HG03439 (cell line): ENCODE measurements at regions not wholly inside any gene's neighbourhood (a gene's known extent, or its start where the extent isn't known, plus 50 kb on each side); places are given as distances from the start of the nearest gene placed in this dataset.

Experiments used
- ATAC-seq: cut with Tn5 transposase; IDR thresholded peaks from one replicate; pipeline ENCODE4 v1.9.1; 2021; ENCODE audit warnings: mild to moderate bottlenecking, moderate library complexity; ENCODE audit not compliant: unreplicated experiment

DNA sequence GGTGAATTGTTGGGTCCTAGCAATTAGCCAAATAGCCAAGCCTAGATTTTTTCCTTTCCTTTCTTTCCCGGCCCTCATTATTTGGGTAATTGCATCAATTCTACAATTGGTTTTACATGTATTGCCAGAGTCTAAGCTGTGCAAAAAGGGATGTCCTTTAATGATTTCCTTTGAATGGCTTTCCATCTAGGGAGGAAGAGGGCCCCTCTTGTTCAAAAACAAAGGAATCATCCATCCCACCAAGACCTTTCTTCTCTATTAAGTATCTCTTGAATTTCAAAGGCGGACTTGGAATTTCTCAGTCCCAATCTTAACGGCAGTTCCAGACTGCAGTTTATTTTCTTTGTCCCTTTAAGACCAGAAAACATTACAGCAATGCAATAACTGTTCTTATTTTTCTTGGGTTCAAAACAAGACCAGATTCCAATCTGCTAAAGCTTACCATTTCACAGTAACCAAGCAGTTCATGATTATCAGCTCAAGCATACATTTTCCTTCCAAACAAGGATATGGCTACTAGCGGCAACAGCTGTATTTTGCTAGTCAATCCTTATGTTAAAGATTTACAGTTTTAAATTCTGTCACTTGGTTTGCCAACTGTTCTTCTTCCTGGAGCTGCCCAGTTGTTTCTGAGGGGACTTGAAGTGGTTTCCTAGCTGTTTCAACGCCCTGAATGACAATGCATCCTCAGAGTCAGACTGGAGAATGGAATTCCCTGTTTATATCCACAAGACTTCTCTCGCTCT is 91.4 kb upstream of the LRIG1 start:
- ATAC-seq = no peak

DNA sequence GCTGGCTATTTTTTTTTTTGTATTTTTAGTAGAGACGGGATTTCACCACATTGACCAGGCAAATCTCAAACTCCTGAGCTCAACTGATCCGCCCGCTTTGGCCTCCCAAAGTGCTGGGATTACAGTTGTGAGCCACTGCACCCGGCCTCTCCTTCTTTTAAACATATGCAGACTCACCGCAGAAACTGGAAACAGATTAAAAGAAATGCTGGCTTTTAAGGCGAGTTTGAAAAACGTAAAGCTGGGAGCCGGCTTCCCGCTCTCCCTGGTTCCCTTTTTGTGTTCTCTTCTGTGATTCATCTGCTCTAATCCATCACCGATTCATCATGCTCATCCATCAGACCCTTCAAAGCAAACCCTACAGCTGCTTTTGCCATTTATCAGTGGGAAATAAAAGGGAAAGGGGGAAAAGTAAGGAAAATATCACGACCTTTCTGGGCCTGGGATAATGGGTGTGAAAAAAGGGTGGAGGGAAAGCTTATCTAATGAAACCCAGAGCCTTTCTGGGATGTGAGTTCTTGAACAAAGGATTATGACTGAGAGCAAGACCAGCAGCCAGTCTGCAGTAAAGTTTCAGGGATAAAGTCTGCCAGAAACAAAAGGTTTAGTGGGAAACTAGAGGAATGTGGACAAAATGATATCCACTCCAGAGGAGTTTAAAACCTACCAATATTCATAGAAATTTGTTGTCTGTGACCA is 92.3 kb upstream of the LRIG1 start:
- ATAC-seq = no peak

DNA sequence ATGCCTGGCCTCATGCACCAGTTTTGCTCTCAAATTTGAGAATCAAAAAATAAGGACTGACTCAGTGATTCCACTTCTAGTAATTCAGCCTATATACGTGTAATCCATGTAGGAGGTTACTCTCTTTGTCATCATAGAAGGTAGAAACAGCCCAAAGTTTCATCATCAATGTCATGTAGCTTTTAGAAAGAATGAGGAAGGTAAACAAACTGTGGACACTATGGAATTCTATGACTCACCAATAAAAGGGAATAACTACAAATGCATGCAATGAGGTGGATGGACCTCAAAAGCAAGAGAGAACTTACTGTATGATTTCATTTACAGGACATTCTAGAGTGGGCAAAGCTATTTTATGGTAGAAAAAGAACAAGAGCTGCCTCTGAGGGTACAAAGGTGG is 93.2 kb upstream of the LRIG1 start:
- ATAC-seq = no peak

DNA sequence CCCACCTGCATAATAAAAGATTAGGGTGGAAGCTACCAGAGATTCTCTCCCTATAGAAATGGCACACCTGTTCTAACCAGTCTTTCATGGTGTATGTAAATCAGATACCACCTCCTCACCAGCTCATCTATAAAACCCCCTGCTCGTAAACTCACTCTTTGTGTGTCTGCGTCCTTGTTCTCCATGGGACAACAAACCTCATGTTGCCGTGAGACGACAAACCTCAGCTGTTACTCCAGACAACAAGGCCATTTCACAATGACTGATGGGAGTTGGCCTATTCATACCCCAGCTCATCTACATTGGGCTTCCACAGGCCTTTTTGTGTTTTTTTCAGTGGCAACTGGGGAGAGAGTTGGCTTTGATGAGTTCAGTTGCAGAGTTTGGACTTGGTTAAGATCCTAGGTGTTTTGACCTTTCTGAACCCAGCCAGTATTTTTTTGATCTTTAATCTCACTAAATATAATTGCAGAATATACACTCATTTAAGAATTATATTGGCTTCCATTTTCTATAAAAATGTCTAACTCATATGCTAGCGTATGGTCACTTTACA is 96.6 kb upstream of the LRIG1 start:
- ATAC-seq = no peak

DNA sequence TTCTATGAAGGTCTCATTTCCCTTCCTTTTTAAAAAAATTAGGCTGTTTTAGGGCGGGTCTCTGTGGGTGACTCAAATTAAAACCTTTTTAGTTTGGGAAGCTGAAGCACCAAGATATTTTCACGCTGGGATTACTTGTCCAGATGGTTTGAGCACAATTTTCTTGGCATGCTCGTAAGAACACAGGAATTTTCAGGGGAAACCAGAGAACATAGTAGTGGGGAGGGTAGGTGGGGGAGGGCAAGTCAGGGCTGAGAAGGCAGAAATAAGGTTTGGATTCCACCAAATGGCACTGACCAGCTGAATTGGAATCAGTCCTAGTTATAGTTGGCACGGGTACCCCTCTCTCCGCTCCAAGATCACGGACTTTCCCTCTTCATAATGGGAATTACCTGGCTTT is 97.3 kb upstream of the LRIG1 start:
- no peak for ATAC-seq

DNA sequence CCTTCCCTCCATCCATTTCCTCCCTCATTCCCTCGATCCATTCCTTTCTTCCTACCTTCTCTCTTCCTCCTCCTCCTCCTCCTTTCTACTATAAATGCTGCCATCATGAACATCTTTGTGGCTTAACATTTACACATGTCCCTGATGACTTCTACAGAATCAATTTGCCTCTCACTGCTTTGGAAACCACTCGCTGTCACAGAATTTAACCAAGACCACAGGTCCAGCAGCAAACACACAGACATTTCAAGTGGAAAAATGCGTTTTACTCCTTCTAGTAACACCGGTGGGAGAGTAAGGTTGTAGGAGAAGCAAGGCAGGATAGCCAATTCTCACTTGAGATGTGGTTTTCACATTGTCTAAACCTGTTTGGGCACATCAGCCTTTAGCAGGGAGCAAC is 101.4 kb upstream of the LRIG1 start:
- ATAC-seq = no peak

DNA sequence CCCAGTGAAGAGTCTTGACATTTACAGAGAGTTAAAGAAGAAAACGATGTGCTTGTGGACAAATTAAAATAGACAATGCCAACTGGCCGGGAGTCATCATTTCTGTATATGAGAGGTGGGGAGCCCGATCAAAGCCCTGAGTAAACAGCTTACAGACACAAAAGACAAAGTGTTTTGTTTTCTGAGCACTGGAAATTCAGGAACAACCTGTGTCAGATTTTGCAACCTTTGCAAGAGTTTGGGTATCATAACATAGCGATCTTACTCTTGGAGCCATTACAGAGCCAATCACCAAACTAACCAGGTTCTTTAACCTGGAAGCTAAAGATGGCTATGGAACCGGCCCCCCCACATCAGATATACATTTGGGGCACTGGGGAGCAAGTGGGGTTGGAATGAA is 101.9 kb upstream of the LRIG1 start:
- ATAC-seq = no peak

DNA sequence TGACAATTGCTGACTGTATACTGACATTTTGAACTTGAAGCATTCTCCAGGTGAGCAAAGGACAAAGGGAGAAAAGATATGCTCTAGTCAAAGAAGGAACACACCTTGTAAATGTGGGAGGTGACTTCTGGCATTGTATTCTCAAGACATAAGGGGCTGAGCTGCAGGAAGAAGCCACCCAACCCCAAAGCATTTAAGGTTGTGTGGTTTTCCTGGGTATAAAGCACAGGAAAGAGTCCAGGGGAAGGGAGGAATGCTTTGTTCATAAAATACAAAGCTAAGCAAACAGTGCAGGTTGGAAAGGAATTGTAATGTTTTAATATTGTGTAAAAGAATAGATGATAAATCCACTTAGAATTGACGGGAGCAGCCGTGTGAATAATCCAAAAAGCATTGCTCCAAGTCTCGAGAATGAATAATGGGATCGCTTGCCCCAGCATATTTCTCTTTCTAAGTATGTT is 102.4 kb upstream of the LRIG1 start:
- ATAC-seq = no peak

DNA sequence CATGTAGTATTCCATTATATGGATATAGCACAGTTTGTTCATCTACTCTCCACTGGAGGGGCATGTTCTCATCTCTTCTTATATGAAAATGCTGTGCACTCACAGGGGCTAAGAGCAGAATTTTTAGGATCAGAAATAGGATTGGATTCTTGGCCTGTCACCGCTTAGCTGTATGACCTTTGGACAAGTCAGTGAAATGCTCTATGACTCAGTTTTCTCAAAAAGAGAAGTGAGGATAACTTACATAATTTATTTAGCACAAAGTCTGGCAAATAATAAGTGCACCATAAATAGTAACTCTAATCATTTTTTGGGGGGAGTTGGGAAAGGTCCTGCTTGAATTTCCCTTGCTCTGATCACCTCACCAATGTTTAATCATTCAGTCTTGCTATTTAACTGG is 103.7 kb upstream of the LRIG1 start:
- ATAC-seq = no peak

DNA sequence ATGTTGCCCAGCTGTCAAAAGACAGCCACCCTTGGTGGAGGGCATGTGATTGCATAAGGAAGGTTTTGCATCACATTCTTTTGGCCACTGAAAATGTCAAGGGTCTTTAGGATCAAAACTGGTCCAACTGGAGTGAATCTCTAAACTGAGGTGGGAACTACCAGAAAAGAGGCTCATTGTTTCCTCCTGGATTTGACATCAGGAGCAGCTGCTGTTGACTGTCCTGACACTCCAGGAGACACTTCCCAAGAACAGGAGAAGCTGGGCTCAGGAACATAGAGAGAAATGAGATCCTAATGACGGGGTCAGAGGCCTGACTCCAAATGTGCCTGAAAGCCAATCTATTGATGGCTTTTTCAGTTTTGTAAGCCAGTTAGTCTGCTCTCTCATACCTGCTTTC is 105.3 kb upstream of the LRIG1 start:
- ATAC-seq = no peak

DNA sequence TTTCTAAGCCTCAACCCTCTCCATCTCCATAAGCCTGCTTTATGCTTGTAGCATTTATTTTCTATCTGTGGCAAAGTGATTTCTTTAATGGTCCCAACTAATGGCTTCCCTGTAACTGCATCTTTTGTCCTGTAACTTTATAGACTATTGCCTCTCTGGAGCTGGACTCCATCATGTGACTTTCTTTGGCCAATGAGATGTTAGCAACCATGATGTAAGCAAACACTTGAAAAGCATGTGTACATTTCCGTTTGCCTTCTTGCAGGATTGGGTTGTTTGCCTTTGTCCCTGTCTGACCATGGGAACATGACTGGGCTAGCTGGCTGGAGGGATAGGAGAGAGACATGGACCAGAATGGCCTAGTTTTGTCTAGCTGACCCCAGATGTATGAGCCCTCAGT is 106.0 kb upstream of the LRIG1 start:
- ATAC-seq = no peak

DNA sequence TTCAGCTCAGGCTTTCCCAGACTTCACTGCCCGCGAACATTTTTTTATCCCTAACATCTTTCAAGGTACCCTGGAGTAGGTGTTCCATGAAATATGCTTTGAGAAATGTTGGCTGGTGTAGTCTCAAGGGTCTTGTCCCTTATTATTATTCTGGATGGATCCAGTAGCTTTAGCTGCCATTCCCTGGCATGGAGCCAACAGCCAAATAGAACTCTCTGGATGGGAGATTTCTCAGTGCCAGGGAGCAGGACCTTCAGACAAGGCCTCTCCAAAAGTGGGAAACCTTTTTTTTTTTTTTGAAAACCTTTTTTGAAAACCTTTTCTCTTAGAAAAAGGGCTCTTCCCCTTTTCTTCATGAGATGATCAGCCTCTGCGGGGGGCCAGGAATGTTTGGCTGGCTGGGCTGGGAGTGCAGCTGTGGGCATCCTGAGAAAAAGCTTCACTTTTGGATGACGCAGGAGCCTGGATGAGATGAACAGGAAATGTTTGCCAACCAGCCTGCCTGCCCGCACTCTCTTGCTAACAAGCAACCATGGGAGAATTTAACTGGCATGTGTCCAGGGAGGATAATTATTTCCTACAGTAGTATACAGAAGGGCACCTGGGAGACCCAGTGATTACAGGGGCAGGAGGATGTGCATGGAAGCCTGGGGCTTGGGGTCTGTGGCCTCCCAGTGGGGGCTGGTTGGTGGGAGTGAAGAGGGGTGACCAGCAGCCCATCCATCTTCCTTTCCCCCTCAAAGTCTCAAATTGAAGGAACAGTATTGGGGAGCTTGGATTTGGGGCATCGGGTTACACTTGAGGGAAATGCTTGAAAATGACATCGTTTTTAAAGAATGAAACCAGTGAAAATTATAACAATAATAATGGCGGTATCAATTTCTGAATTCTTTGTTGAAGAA is 109.1 kb upstream of the LRIG1 start:
- no peak for ATAC-seq

DNA sequence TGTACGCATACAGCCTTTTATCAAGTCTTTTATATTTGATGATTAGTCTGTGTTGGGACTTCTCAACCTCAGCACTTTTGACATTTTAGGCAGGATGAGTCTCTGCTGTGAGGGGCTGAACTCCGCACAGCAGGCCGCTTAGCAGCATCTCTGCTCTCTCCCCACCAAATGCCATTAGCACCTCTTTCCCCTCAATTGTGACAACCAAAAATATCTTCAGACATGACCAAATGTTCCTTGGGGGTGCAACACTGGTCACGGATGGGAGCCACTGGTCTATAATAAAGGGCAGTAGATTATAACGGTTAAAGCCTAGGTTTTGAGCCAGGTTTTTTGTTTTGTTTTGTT is 109.7 kb upstream of the LRIG1 start:
- no peak for ATAC-seq

DNA sequence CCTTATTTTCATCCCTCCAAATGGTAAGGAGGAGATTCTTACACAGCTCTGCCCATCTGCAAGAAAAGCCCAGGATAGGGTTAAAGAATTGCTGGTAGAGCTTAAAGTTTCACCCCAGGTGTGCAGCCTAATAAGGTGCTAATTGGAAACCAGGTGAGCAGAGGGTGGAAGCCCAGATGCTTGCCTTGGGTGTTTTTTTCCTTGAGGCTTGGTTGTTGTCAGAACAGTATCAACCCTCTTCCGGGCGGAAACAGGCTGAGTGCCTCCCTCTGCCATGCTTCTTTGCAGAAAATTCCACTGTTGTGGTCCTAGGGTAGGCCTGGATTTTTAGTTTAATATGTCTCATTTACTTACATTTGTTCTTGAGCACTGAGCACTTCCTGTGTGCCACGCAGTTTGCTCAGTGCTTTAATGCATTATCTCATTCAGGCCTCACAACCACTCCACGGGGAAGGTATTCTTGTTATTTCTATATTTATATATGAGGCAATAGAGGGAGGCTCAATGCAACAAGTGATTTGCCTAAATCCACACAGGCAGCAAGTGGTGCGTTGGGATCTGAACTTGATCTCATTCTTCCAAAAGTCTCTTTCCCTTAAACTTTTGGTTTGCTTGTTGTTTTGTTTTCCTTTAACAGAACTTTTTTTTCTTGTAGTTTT is 115.0 kb upstream of the LRIG1 start:
- ATAC-seq = no peak

DNA sequence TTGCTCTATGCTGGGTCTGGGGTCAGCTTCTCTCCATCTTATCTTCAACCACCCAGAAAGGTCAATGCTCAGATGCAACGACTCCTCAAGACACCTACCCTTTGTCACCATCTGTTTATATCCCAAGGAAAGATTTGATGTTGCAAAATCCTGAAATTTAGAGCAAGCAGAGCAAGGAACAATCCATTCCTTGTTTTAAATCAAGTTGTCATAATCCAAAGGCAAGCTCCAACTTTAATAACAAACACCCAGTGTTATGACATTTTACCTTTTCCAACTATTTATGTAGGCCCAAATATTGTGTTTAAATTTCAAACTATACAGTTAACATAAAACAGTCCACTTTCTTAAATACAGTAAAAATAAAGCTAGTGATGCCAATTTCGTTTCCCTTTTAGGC is 116.5 kb upstream of the LRIG1 start:
- ATAC-seq = no peak

DNA sequence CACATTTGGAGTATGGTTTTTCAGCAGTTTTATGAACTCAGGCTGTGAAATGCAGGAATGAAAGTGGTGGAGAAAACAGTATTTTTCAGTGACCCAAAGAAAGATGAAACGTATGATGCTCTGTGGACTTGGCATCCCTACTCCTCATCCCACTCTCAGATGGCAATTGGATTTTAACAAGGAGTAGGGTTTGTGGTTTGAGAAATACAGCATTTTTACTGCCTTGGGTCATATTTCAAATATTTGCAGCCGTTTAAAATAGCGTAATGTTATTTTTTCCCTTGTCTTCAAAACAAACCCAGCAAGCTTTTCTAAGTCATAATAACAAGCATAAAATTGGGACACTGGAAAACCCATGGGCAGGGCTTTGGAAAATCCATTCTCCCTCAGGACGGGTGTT is 117.2 kb upstream of the LRIG1 start:
- no peak for ATAC-seq

DNA sequence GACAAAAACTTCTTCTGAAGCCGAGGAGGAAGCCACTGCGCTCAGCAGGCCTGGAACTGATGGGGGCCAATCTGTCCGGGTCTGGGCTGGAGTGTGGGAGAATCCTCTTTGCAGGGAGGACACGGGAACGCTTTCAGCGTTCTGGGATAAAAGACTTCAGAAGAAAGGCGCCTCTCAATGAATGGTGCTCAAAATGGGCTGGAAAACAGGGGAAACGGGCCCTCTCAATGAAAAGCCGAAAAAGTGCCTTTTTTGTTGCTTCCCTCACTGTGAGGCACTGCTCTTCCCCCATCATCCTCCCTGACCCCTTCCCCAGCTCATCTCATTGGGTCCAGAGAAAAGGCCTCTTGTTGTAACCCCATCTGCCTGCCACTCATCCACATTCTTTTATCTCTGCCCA is 119.5 kb upstream of the LRIG1 start:
- ATAC-seq = no peak

DNA sequence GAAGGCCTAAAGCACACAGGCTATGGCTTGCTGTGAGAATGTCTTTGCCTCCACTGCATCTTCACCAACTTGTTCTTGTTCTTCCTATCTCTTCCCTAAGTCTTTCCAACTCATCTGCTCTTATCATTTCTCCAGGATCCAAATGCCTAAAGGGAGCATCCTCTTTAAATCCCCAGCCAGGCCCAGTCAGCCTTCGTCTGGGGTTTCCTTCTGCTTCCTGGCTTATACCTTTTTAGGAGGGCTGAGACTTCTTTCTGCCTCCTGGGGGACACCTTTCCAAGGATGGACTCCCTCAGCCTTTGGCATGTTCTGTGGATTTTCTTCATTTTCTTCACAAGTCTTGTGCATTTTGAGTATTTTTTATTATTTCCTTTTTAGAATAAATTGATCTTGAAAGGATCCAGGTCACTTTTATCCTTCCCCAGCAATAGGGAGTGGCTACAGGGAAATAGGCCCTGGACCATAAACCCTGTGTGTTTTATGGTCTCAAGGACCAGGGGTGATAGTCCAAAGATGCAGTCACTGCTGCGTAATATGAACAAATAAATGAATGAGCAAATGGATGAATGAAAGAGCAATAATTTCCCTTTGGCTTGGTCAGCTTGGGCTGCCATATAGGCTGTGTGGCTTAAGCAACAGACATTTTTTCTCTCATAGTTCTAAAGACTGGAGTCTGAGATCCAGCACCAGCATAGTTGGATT is 122.1 kb upstream of the LRIG1 start:
- ATAC-seq = no peak

DNA sequence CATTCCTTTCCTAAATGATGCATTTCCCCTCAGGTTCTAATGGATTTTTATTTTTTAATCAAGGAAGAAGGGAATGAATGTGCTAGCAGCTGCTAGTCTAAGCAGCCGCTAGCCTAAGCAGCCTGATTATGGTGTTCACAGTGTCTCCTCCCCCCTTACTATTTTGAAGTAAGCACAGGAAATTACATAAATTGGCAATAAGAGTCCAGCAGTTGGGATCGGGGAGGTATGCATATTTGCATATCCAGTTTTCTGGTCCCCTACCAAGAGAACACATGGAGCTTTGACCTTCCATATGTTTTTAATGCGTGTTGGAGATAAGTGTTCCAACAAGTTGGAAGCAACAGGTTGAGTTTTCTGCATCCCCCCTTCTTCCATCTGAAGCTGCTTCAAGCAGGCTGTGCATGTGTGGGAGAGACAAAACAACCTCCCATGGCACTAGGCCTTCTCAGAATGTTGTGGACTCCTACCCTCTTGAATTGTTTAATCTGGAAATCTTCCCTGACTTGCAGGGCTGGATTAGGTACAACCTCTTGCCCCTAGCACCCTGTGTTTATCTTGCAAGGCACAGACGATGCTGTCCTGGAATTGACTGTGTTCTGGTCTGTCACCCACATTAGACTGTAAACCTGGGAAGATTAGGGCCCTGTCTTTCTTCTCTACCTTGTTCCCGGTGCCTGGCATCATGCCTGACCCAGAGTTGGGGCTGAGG is 124.8 kb upstream of the LRIG1 start:
- ATAC-seq = no peak
